HG02884 (cell line): ENCODE measurements at regions not wholly inside any gene's neighbourhood (a gene's known extent, or its start where the extent isn't known, plus 50 kb on each side); places are given as distances from the start of the nearest gene placed in this dataset.
"Not testable (repeated sequence)": the region's sequence is repeated elsewhere in the genome, so short reads cannot be mapped to it uniquely, and the experiment has no call there.

Experiments
- ATAC-seq: cut with Tn5 transposase; IDR thresholded peaks from one replicate; pipeline ENCODE4 v1.9.1; 2021; ENCODE audit warnings: mild to moderate bottlenecking, moderate library complexity; ENCODE audit not compliant: unreplicated experiment

GRCh38 chr6:140537211-140537610 is 1162.8 kb upstream of the CITED2 start:
- no peak for ATAC-seq

- no peak for ATAC-seq
Measured at GRCh38 chr6:140535511-140535910, 1161.1 kb upstream of the CITED2 start.

- no peak for ATAC-seq
Measured at GRCh38 chr6:140533526-140533925, 1159.1 kb upstream of the CITED2 start.

GRCh38 chr6:140504776-140505175 is 1130.3 kb upstream of the CITED2 start:
- ATAC-seq: no peak

GRCh38 chr6:140500849-140501248 is 1126.4 kb upstream of the CITED2 start:
- ATAC-seq: no peak

GRCh38 chr6:140499607-140500006 is 1125.2 kb upstream of the CITED2 start:
- no peak for ATAC-seq

- ATAC-seq: no peak
Measured at GRCh38 chr6:140494321-140495108, 1120.1 kb upstream of the CITED2 start.

GRCh38 chr6:140493470-140493869 is 1119.0 kb upstream of the CITED2 start:
- ATAC-seq: not testable (repeated sequence)

GRCh38 chr6:140490081-140490480 is 1115.6 kb upstream of the CITED2 start:
- no peak for ATAC-seq

- no peak for ATAC-seq
Measured at GRCh38 chr6:140487586-140487985, 1113.1 kb upstream of the CITED2 start.

- no peak for ATAC-seq
Measured at GRCh38 chr6:140486450-140487361, 1112.3 kb upstream of the CITED2 start.

GRCh38 chr6:140485740-140486449 is 1111.4 kb upstream of the CITED2 start:
- peak; percentile 81 for ATAC-seq

GRCh38 chr6:140480852-140481251 is 1106.4 kb upstream of the CITED2 start:
- no peak for ATAC-seq

GRCh38 chr6:140478631-140479030 is 1104.2 kb upstream of the CITED2 start:
- ATAC-seq: no peak

GRCh38 chr6:140475086-140475485 is 1100.6 kb upstream of the CITED2 start:
- ATAC-seq: no peak

GRCh38 chr6:140464720-140465119 is 1090.3 kb upstream of the CITED2 start:
- no peak for ATAC-seq

GRCh38 chr6:140463312-140463710 is 1088.9 kb upstream of the CITED2 start:
- ATAC-seq: no peak

- no peak for ATAC-seq
Measured at GRCh38 chr6:140462453-140463311, 1088.2 kb upstream of the CITED2 start.

- ATAC-seq: no peak
Measured at GRCh38 chr6:140462076-140462452, 1087.6 kb upstream of the CITED2 start.

- ATAC-seq: no peak
Measured at GRCh38 chr6:140460267-140460666, 1085.8 kb upstream of the CITED2 start.
